DMS 273 treated with DMSO at 0.1 percent for 48 hours (cell line): ENCODE measurements at regions not wholly inside any gene's neighbourhood (a gene's known extent, or its start where the extent isn't known, plus 50 kb on each side); places are given as distances from the start of the nearest gene placed in this dataset.

Experiments
- DNase-seq: peaks from one replicate; lab custom pipeline; 2025; lab: John Stamatoyannopoulos, UW

DNA sequence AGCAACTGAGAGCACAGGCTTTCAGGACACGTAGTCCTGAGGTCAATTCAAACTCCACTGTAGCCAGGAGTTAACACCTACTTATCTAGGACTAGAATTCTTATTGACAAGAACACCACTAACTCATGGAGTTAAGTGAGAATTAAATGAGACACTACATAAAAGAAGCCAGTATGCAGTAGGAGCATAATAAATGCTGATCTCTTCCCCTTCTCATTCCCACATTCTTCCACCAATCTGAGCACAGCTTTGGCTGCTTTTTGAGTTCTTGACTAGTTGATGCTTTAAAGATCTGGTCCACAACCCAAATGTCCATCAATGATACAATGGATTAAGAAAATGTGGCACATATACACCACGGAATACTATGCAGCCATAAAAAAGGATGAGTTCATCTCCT lies 55.2 kb downstream of the TTC32 start:
- no peak for DNase-seq

DNA sequence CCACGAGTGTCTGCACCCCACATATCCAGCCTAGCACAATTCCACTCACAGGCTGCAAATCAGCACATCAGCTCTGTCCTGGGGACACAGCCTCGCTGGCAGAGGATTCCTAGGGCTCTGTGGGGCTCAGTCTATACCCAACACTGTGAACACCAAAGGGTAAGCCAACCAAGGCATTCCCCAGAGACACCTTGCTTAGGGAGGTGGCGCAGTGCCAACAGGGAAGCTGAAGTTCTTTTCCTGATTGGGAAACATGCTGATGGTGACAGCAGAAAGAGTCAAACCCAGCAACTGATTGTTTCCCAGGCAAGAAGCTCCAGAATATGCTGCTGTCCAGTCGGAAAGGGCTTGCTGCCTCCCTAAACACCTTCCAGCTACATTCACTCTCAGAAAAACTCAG lies 55.8 kb downstream of the TTC32 start:
- no peak for DNase-seq

DNA sequence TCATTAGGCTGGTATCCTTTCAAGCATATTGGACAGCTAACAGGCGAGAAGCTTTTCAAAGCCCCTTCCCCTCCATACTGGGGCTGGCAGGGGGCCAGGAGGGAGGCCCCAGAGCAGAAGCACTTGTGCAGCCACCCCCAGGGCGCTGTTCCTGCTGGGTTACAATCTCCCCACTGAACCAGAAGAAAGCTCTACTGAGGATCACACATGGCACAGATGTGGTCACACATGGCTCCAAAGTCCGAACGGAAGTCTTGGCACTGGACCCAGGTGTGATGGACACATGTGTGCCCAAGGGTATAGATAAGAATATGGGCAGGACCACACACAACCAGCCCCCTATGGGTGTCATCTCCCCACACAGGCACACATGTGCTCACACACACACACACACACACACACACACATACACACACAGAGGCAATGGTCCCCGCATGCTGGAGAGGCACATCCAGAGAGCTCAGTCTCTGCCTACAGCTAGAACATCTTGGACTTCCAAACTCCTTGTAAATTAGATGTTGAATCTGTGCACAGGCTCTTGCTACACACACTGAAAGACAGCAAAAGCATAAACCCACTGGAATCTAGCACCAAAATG lies 56.4 kb downstream of the TTC32 start:
- DNase-seq, result no peak

DNA sequence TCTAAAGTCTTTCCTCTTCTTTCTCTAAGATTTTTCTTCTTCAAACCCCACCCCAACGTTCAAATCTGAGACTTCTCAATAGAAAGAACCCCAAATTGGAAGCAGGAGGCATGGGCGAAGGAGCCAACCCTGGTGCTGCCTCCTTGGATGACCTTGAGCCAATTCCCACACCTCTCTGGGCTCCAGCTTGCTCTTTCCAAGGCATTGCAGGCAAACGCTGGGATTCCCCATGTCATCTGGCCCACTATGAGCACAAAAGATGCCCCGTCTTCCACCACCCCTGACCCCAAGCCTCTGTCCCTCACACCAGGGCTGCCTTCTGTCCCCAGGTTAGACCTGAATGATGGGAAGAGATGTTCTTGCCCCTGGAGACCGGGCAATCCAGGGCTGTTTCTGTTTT lies 57.0 kb downstream of the TTC32 start:
- no peak for DNase-seq

DNA sequence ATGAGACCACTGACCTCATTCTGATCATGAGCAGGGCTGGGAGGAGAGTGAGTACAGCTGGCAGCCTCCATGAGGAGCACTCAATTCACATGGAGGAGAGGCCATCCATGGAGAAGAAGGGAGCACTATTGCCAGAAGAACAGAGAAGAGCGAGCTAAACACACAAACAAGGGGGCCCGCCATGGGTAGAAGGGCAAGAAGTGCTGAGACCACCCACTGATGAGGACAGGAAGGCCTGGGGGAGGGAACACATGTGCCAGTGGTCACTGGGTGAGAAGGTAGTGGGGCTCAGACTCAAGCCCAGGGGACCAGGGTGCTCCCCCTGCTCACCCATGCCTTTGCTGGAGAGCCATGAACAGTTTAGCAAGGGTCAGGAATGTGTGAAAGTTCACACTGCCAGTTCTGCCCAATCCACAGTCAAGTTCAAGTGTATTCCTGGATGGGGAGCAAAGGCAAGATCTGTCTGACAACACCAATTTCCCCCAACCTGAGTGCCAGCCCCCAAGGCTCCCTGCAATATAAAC lies 57.7 kb downstream of the TTC32 start:
- DNase-seq, result no peak

DNA sequence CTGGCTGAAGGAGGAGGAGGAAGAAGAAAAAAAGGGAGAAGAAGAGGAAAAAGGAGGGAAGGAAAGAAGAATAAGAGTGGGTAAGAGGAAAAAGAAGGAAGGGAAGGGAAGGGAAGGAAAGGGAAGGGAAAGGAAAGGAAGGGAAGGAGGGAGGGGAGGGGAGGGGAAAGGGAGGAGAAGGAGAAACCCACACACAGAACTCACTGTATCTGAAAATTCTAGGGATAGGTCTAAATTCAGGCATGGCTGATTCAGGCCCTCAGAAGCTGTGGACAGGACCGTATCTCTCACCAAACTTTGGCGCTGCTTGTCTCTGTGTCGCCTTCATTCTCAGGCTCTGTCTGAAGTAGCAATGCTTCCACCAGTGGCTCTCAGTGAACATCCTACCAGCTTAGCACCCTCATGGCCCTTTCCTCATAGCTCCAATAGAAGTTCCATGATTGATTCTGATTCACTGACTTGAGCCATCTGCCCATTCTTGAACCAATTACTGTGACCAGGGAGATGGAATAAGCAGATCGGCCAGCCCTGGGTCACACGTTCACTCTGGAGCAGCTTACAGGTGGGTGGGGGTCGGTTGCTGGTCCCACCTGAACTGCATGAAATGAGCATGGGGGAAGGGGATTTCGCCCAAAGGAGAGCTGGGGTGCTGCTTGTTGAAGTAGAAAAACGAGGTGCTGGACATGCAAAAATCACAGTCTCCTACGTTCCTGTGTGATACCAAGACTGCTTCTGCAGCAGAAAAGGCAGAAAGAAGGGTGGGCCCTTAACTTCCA lies 59.7 kb downstream of the TTC32 start:
- no peak for DNase-seq

DNA sequence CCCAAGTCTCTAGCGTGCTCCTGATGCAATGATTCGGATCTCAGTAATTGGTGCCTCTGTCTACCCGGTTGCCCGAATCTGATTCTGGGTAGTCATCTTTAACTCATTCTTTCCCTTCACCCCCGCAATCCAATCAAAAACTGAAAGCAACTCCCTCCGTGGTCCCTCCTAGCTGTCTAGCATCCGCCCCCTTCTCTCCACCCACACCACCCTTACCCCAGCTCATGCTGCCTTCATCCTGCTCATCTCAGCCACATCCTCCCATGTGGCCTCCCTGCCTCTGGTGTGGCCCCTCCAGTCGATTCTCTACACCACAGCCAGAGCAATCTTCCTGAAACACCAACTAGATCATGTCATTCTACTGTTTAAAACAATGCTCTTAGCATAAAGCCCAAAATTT lies 62.3 kb downstream of the TTC32 start:
- DNase-seq, result no peak

DNA sequence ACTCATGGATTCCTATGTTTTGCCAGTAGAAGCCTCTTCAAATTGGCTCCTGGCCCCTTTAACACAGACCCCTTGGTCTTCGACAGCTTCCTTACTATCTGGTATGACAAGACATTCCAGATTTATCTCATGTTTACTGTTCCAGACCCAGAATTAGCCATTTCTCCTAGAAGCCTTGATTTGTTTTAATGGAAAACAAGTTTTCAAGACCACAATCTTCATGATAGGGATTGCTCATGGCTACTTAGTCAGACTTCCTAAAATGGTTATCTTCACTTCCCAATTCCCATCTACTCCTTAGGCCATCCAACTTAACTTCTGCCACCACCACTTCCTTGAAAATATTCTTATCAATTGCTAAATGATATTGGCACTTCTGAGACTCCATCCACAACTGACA lies 63.2 kb downstream of the TTC32 start:
- no peak for DNase-seq

DNA sequence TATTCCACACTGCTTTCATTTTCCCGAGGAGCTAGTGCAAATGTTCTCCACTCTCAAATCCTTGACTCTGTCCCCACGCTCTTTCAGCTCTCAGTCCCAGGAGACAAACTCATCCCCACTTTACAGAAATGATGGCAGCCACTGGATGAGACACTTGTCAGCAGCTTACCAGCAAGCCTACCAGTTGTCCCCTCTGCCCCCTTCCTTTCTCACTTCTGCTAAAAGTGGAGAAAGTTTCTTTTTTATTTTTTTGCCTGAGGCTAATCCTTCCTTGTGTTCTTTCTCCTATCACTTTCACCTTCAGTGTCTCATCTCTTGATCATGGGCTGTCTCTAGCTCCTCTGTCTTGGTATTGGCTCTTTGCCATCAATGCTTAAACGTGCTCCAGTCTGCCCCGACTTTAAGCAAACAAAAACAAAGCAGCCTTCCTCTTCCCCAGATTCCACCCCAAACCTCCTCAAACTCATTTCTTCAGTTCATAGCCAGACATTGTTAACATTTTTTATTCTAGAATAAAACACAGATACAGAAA lies 64.5 kb downstream of the TTC32 start:
- no peak for DNase-seq

DNA sequence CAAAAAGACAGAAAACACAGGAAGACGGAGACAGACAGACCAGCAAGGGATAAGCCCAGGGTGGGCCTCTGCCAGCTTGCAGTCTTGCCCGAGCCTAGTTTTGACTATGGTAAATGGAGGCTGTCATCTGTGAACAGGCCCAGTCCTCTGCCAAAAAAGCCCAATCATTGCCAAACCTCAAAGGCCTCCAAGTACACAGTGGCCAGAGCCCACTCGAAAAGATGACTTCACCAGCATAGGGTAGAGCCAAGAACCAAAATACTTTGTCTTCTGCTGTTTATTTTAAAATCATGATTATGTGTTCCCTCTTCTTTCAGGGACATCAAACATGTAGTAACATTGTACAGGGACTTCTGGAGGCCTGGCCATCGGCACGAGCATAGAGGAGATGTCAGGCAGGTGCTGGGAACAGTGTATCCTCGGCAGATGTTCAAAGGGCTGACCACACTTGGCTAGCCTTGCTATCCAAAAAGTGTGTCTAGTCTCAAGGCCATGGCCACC lies 66.0 kb downstream of the TTC32 start:
- no peak for DNase-seq

DNA sequence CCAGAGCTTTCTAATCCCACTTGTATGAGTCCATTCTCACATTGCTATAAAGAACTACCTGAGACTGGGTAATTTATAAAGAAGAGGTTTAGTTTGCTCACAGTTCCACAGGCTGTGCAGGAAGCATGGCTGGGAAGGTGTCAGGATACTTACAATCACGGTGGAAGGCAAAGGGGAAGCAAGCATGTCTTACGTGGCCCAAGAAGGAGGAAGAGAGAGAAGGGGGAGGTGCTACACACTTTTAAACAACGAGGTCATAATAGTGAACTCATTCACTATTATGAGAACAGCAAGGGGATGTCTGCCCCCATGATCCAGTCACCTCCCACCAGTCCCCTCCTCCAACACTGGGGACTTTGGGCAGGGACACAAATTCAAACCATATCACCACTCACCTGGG lies 67.8 kb downstream of the TTC32 start:
- no peak for DNase-seq

DNA sequence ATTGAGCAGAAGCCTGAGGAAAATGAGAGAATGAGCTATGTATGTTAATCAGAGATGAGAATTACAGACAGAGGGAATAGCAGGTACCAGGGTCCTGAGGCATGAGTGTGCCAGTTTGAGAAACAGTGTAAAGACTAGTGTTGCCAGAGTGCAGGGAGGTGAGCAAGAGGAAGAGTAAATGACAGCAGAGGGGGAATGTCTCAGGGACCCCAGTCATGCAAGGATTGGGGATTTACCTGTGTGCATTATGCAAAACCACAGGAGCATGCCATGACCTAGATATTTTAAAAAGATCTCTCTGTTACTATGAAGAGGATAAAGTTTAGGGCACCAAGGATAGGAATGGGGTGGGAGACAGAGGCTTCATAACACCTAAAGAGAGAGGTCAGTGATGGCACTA lies 72.1 kb downstream of the TTC32 start:
- no peak for DNase-seq

DNA sequence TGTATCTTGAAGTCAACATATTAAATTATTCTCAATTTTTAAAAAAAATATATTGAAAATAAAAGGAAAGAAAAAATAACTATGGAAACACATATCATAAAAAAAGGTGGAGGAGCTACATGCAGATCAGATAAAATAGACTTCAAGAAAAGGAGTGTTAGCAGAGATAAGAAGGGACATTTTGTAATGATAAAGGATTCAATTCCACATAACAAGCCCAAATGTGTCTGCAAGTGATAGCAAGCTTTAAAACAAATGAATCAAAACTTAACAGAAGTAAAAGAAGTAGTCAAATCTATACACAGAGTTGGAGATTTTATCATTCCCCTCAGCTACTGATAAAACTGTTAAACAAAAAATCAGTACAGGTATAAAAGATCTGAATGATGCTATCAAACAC lies 74.9 kb downstream of the TTC32 start:
- DNase-seq, result no peak

DNA sequence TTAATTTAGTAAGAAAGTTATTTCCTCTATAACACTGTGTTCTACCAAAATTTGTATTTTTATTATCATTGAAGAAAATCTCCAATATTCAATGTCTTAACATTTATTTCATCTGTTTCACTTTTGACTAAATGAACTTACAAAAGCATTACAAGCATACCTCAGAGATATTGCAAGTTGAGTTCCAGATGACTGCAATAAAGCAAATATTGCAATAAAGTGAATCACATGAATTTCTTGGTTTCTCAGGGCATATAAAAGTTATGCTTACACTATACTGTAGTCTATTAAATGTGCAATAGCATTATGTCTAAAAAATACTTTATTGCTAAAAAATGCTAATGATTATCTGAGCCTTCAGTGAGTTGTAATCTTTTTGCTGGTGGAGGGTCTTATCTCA lies 78.3 kb downstream of the TTC32 start:
- DNase-seq, result no peak

DNA sequence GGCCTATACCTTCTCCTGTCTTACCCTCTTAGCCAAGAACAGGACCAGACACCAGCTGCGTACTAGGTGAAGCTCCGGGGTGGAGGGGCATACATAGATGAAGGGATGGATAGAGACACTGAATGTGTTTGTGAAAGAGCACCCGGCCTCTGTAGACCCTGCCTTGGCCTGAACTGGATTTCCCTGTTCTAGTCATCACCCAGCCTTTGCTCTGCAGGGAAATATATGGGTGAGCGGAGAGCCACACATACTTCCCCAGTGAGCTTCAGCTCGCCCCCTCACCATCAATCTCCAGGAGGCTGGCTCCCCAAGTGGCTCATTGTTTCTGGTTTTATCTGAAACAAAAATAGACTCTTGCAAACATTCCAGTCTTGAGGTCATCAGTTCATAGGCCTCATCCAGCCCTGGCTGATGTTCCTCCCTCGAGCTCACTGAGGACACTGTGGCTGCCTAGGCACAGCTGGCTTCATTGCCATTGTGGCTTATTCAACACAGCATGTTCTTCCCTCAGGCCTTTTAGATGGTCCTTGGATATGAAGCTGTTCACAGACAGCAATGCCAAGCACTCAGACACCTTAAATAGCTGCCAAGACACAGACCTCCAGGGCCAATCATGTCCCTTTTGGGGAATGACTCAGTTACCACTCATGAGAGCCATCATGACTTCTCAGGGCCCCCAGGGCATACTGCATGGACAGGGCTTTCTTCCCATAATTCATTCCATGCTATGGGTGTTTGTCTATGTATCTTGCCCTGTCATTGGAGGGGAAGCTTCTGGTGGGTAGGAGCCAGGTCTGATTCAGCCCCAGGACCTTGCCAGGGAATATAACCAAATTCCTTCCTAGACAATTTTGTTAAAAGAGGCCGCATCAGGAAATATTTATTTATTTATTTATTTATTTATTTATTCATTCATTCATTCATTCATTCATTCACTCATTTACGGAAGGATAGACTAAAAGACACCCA lies 82.4 kb downstream of the TTC32 start:
- no peak for DNase-seq

DNA sequence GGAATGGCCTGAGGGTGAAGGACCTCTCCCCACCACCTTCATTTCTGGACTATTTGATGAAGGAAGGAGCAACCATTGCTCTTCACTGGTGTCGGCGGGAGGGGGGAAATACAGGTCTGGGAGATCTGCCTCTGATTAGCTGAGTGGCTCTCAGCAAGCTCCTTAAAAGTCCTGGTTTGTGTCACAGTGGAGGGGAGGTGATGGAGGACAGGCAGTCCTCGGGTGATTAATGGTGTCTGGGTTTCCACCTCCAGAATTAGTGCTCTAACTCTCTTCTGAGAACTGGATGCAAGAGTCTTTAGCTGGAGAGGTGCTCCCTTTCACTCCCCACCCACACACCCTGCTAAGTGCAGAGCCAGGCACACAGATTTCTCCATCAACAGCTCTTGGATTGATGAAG lies 83.2 kb downstream of the TTC32 start:
- DNase-seq, result no peak

DNA sequence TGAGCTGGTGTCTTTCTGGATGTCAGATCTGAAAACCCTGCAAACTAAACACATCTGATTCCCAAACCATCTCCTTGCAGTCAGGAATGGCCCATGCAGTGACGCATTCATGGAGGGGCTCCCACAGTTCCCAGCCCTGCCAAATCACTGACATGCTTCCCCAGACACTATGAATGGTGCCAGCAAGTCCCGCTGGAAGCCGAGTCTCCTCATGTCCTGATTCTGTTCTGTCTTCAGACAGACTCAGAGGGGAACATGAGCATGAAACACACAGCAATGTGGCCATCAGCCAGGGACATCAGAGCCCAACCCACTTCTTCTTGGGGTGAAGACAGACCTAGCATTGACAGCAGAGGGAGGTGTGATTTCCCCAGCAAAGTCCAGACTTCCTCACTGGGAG lies 83.7 kb downstream of the TTC32 start:
- no peak for DNase-seq

DNA sequence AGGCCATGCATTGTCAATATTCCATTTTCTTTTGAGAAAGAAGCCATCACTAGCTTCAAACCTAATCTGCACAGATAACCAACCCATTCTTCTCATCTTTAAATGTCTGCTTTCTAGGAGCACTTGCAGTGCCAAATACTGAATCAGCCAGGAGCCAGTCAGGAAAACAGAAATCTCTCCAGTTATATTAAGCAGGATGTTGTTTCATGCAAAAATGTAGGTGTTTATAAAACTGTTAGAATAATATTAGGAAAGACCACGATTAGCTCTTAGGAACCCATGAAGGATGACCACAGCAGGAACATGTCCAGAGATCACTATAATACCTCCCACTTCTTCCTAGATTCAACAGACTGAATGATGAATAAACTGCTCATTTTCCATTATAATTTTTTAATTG lies 86.0 kb downstream of the TTC32 start:
- DNase-seq, result no peak

DNA sequence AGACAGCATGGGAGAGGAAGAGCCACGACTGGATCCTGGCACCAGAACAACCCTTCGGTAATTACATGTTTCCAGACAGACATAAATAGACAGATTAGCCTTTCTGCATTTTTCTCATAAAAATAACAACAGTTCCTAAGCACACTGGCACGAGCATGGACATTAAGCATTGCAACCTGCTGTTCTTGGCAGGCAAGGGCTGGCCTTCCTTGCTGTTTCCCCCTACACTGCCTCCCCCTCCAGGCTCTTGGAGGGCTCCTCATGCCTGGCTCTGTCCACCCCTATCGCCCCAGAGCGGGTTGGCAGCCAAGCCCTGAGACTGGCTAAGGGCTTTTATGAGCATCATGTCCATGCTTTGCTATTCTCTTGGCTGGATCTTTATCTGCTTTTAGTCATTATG lies 89.6 kb downstream of the TTC32 start:
- DNase-seq, result no peak

DNA sequence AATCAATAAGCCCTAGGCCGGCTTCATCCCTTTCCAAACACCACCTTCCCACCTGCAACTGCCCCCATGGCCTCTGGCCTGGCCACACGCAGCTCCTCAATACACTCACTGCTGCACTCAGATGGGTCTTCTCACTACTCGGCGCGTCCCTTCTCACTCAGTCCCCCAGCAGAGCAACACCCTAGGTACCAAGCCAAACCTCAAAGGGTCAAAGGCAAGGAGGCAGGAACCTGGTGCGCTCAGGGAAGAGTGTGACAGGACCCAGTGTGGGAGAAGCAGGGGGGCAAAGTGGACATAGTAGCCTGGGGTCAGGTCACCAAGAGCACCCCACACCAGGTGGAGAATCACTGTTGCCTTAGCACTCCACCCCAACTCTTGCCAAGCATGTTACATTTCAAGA lies 90.6 kb downstream of the TTC32 start:
- no peak for DNase-seq

DNA sequence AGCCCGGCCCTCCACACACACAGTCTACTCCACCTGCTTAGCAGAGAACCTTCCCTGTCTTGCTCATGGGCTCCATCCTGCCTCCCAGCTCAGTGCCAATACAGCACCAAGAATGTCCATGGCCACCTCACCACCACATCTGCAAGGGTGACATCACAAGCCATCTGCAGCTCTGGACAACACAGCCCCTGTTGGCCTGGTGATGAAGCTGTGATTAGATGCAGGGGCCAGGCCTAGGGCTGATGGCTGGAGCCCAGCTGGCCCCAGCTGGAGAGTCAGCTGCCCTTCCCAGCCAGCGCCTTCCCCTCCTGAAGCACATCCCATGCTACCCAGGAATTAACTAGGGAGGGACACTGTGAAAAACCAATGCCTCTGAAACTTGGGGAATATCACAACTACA lies 91.1 kb downstream of the TTC32 start:
- DNase-seq, result no peak

DNA sequence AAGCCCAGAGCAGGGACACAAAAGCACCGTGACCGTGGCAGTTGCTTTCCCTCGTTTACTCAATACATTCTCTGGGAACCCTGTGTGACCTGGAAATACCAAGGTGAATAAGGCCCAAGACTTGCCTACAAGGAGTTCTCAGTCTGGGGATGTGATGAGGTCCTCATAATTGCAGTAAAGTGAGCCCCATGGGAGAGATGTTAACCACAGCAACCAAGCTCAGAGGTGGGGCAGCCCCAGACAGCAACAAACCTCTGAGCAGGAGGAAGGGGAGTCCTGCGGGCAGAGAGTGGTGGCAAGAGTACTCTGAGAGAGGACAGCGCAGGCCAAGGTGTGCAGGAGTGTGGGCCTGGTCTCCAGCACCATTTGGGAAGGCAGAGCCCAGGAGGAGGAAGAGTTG lies 91.6 kb downstream of the TTC32 start:
- no peak for DNase-seq
